HepG2 (cell line): ENCODE measurements at regions not wholly inside any gene's neighbourhood (a gene's known extent, or its start where the extent isn't known, plus 50 kb on each side); places are given as distances from the start of the nearest gene placed in this dataset.
A peak's percentile ranks its signal among the peaks of the same experiment; 100 is the strongest.

ENCODE experiments used
- ATAC-seq: fragments of 200-7000 bp; cut with Tn5 transposase; 3 replicates; pipeline ENCODE4 v1.9.1; 2020; ENCODE audit warnings: mild to moderate bottlenecking, moderate library complexity
- BruUV-seq: library from RNA; stranded (reverse); fragments of 400-500 nt; replicated peaks from 2 replicates; lab custom pipeline; 2021; lab: Mats Ljungman, UMichigan
- CTCF ChIA-PET: fragments of 300-600 bp; formaldehyde crosslinking; extraction: SDS; loops from one replicate; lab custom pipeline; 2021; ENCODE audit warnings: low total read pairs, inconsistent platforms, low intra/inter-chr PET ratio; lab: Yijun Ruan, JAX
- POLR2A ChIA-PET: fragments of 350-600 bp; sonication (Branson Sonifier 250); formaldehyde crosslinking; loops from one replicate; lab custom pipeline; 2020; ENCODE audit warnings: antibody characterized with exemption, inconsistent platforms; lab: Yijun Ruan, JAX
- DNase-seq: peaks from one replicate; pipeline ENCODE4 v3.0.0-alpha.2; 2015; ENCODE audit warnings: low spot score
- FAIRE-seq: peaks from 3 replicates; lab custom pipeline; 2011; peaks lifted over from hg19 to GRCh38; lab: Jason Lieb, UNC
- H2AFZ ChIP-seq: one replicate; pipeline ENCODE4 v1.6.1; 2011; ENCODE audit warnings: low read length, inconsistent platforms
- H3K27ac ChIP-seq: fragments of 300-600 bp; 3 replicates; pipeline ENCODE4 v1.8.0; 2011; ENCODE audit warnings: mixed run types, mild to moderate bottlenecking, mixed read lengths, low read length, inconsistent platforms; ENCODE audit not compliant: insufficient read depth; ENCODE audit errors: extremely low read length
- H3K27me3 ChIP-seq, 2 experiments: fragments of 200-600 bp in 1 of 2; 2 replicates in 1 of 2; 3 replicates in 1 of 2; pipeline versions ENCODE4 v1.6.0 to v1.8.0; 2011; ENCODE audit warnings: low read length in 2 of 2, mild to moderate bottlenecking in 2 of 2, moderate library complexity in 2 of 2, inconsistent platforms in 1 of 2; ENCODE audit not compliant: insufficient read depth in 2 of 2, control insufficient read depth in 1 of 2
- H3K36me3 ChIP-seq, 2 experiments: fragments of 200-600 bp in 1 of 2; replicated peaks in 1 of 2; 2 replicates in 1 of 2; 3 replicates in 1 of 2; pipeline versions ENCODE4 v1.5.1 to v1.8.0; 2011; ENCODE audit warnings: low read length in 2 of 2, inconsistent platforms in 1 of 2; ENCODE audit not compliant: insufficient read depth in 2 of 2, control insufficient read depth in 1 of 2
- H3K4me1 ChIP-seq: 2 replicates; pipeline ENCODE4 v1.5.1; 2012; ENCODE audit warnings: low read length, inconsistent platforms; ENCODE audit not compliant: insufficient read depth
- H3K4me2 ChIP-seq: 2 replicates; pipeline ENCODE4 v1.6.0; 2011; ENCODE audit warnings: low read depth, low read length, inconsistent platforms
- H3K4me3 ChIP-seq, 3 experiments: fragments of 200-600 bp in 1 of 3; sonication (generic), shearing (Covaris generic) in 1 of 3; replicated peaks in 1 of 3; 2 replicates each; pipeline ENCODE4 v1.5.1; 2011 to 2016; ENCODE audit warnings: low read length in 3 of 3, inconsistent platforms in 2 of 3, low read depth in 2 of 3, mild to moderate bottlenecking in 2 of 3, control low read depth in 1 of 3, mixed read lengths in 1 of 3; ENCODE audit not compliant: insufficient read depth in 1 of 3
- H3K79me2 ChIP-seq: one replicate; pipeline ENCODE4 v1.6.1; 2011; ENCODE audit warnings: low read length, inconsistent platforms; ENCODE audit not compliant: insufficient read depth
- H3K9ac ChIP-seq: 2 replicates; pipeline ENCODE4 v1.6.0; 2011; ENCODE audit warnings: mild to moderate bottlenecking, low read depth, low read length, inconsistent platforms; ENCODE audit not compliant: insufficient read depth
- H3K9me3 ChIP-seq: 2 replicates; pipeline ENCODE4 v1.5.1; 2012; ENCODE audit warnings: mild to moderate bottlenecking, low read length
- H4K20me1 ChIP-seq: 2 replicates; pipeline ENCODE4 v1.6.0; 2011; ENCODE audit warnings: inconsistent platforms, mild to moderate bottlenecking, low read length, moderate library complexity; ENCODE audit not compliant: insufficient read depth
- EED ChIP-seq: sonication (generic); formaldehyde crosslinking; IDR thresholded peaks from 2 replicates; pipeline ENCODE4 v1.5.0; 2020; ENCODE audit warnings: mild to moderate bottlenecking, missing genetic modification reagents
- NPAS2 ChIP-seq: sonication (generic); formaldehyde crosslinking; IDR thresholded peaks from 2 replicates; pipeline ENCODE4 v1.8.0; 2022; ENCODE audit warnings: mild to moderate bottlenecking, missing genetic modification reagents, borderline replicate concordance
- REST ChIP-seq, 2 experiments: IDR thresholded peaks; 2 replicates each; pipeline ENCODE4 v1.6.1; 2011 to 2012; ENCODE audit warnings: low read length in 2 of 2, borderline replicate concordance in 1 of 2, low read depth in 1 of 2, mild to moderate bottlenecking in 1 of 2, moderate library complexity in 1 of 2
- ZNF678 ChIP-seq: sonication (generic); formaldehyde crosslinking; IDR thresholded peaks from 2 replicates; pipeline ENCODE4 v1.4.0; 2020; ENCODE audit warnings: mild to moderate bottlenecking, missing genetic modification reagents
- whole genome bisulfite sequencing: methylation state at CpG from one replicate; pipeline ENCODE4 v1.1.6; 2017; ENCODE audit warnings: low lambda C conversion rate; 5-methylcytosine and 5-hydroxymethylcytosine counted together
- in situ Hi-C: cut with HindIII; loops from 2 replicates; pipeline ENCODE4 v1.10.0; 2017; ENCODE audit warnings: low pct_unique_long_range_greater_than_20kb; ENCODE audit not compliant: extremely low pct_ligation_motif_present
- intact Hi-C: fragments of 100-400 bp; cut with micrococcal nuclease; formaldehyde crosslinking; loops from one replicate; pipeline ENCODE4 v1.10.0; 2022; ENCODE audit not compliant: unreplicated experiment

- BruUV-seq: no TSS peak
- intact Hi-C loops (loop anchor here (2.0 to 10.0 kb wide), 4 partner anchors 60 to 258 kb away; partner anchors contain the start of gene DHX16), in situ Hi-C loops (loop anchor here (5.0 kb wide), 3 partner anchors 48 to 258 kb away; partner anchors contain the start of genes FLOT1 and IER3)
- 61% methylated on average over 4 of the region's 4 CpGs for WGBS
- H3K9me3 ChIP-seq: no peaks in the 10 kb centered on the region
- no peak overlapping the region for H3K27ac ChIP-seq
- H3K36me3 ChIP-seq: no peaks in the 10 kb centered on the region
- POLR2A ChIA-PET: interaction anchor here (0.9 to 4.5 kb wide), 12 partner anchors 15 to 258 kb away, joined by 3 to 29 read pairs (median 4); partner anchors contain the start of genes DDR1, DHX16, FLOT1 and GTF2H4
- no peak overlapping the region for H2AFZ ChIP-seq
- no peak for FAIRE-seq
- no peak overlapping the region for H3K4me3 ChIP-seq
- no peak overlapping the region for H3K9ac ChIP-seq
- no peaks in the 10 kb centered on the region for H3K79me2 ChIP-seq
- TF ChIP-seq NPAS2: 0 out of 2 replicates have a peak, but pooled peaks have one; percentile 11
- 0 out of 2 replicates have a peak, but pooled peaks have one; percentile 4 for TF ChIP-seq EED (CRISPR knock-in tag)
- no peak for TF ChIP-seq REST (IDR thresholded peaks at IDR 0.05; ENCODE audit: borderline replicate concordance in 1 of 2, low read depth in 1 of 2, low read length in 2 of 2)
- no peak for TF ChIP-seq ZNF678 (CRISPR knock-in tag)
- peak; percentile 3; the same call in 1 of the 3 replicates for ATAC-seq
- peaks cover 54% of the 10 kb centered on the region for H3K4me1 ChIP-seq
- H3K27me3 ChIP-seq: no peaks in the 10 kb centered on the region; a peak in 1 of 5 replicates
- DNase-seq: no peak
- CTCF ChIA-PET: interaction anchor here (0.8 to 4.6 kb wide), 8 partner anchors 49 to 258 kb away, joined by 3 to 76 read pairs (median 6); partner anchors contain the start of genes FLOT1, IER3 and VARS2
- H4K20me1 ChIP-seq: no peaks in the 10 kb centered on the region
- peak overlapping the region; percentile 94 for H3K4me2 ChIP-seq
Measured at GRCh38 chr6:30829033-30829432, 55.3 kb upstream of the DDR1 start.
